H1 (cell line): ENCODE measurements at regions not wholly inside any gene's neighbourhood (a gene's known extent, or its start where the extent isn't known, plus 50 kb on each side); places are given as distances from the start of the nearest gene placed in this dataset.

Source experiments
- FOSL1 ChIP-seq: IDR thresholded peaks from 2 replicates; pipeline ENCODE4 v1.6.1; 2011; ENCODE audit warnings: mild to moderate bottlenecking, low read depth, low read length, moderate library complexity; ENCODE audit not compliant: insufficient read depth
- POU5F1 ChIP-seq: IDR thresholded peaks from 2 replicates; pipeline ENCODE4 v1.6.1; 2011; ENCODE audit warnings: low read depth, mild to moderate bottlenecking, low read length, moderate library complexity
- RNF2 ChIP-seq: fragments of 200-900, 300-1000 bp; sonication (generic); IDR thresholded peaks from 2 replicates; pipeline ENCODE4 v1.7.1; 2016; ENCODE audit warnings: borderline replicate concordance, low read depth, mild to moderate bottlenecking, antibody characterized with exemption, low read length; ENCODE audit not compliant: poor library complexity, severe bottlenecking; ENCODE audit errors: missing control alignments
- TAF7 ChIP-seq: optimal IDR thresholded peaks from 2 replicates; pipeline ENCODE3; 2011; ENCODE audit warnings: low read depth, mild to moderate bottlenecking, inconsistent platforms, low read length, moderate library complexity, borderline replicate concordance
- TF ChIP-seq, protein P1 (sequence below): fragments of 300-600 bp; sonication (generic); IDR thresholded peaks from 2 replicates; pipeline ENCODE4 v1.7.1; 2012; ENCODE audit warnings: low read length, moderate library complexity, mild to moderate bottlenecking, inconsistent platforms; ENCODE audit not compliant: insufficient replicate concordance
- TF ChIP-seq, protein P2 (sequence below): IDR thresholded peaks from 2 replicates; pipeline ENCODE4 v1.6.1; 2011; ENCODE audit warnings: low read length, improper control_type of control experiment

DNA sequence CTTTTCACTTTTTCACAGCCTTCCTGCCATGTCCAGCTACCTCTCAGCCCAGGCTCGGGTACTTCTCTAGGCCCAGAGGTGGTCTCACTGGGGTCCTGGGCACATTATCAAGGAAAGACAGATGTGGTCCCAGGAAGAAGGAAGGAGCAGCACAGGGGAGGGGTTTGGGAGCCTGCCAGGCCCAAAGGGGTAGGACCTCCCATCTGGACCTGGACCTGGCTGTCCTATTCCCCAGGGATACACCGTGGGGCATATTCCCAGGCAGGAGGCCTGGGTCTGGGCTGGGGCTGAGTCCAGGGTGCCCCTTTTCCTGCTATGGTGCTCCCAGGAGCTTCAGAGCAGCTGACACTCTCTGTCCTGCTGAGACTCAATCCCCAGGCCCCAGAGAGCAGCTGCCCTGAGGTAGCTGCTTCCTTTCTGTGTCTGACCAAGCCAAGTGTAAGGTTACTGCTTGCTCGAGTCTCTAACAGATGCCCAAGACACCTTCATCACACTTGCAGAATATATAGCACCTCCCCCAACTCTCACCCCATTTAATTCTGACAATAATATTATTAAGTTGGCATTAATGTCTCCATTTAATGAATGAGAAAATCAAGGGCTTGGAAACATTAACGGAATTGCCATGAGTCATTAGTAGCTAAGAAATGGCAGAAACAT lies 232.0 kb downstream of the BUD13 start (continued):
- TF ChIP-seq, protein P1, sequence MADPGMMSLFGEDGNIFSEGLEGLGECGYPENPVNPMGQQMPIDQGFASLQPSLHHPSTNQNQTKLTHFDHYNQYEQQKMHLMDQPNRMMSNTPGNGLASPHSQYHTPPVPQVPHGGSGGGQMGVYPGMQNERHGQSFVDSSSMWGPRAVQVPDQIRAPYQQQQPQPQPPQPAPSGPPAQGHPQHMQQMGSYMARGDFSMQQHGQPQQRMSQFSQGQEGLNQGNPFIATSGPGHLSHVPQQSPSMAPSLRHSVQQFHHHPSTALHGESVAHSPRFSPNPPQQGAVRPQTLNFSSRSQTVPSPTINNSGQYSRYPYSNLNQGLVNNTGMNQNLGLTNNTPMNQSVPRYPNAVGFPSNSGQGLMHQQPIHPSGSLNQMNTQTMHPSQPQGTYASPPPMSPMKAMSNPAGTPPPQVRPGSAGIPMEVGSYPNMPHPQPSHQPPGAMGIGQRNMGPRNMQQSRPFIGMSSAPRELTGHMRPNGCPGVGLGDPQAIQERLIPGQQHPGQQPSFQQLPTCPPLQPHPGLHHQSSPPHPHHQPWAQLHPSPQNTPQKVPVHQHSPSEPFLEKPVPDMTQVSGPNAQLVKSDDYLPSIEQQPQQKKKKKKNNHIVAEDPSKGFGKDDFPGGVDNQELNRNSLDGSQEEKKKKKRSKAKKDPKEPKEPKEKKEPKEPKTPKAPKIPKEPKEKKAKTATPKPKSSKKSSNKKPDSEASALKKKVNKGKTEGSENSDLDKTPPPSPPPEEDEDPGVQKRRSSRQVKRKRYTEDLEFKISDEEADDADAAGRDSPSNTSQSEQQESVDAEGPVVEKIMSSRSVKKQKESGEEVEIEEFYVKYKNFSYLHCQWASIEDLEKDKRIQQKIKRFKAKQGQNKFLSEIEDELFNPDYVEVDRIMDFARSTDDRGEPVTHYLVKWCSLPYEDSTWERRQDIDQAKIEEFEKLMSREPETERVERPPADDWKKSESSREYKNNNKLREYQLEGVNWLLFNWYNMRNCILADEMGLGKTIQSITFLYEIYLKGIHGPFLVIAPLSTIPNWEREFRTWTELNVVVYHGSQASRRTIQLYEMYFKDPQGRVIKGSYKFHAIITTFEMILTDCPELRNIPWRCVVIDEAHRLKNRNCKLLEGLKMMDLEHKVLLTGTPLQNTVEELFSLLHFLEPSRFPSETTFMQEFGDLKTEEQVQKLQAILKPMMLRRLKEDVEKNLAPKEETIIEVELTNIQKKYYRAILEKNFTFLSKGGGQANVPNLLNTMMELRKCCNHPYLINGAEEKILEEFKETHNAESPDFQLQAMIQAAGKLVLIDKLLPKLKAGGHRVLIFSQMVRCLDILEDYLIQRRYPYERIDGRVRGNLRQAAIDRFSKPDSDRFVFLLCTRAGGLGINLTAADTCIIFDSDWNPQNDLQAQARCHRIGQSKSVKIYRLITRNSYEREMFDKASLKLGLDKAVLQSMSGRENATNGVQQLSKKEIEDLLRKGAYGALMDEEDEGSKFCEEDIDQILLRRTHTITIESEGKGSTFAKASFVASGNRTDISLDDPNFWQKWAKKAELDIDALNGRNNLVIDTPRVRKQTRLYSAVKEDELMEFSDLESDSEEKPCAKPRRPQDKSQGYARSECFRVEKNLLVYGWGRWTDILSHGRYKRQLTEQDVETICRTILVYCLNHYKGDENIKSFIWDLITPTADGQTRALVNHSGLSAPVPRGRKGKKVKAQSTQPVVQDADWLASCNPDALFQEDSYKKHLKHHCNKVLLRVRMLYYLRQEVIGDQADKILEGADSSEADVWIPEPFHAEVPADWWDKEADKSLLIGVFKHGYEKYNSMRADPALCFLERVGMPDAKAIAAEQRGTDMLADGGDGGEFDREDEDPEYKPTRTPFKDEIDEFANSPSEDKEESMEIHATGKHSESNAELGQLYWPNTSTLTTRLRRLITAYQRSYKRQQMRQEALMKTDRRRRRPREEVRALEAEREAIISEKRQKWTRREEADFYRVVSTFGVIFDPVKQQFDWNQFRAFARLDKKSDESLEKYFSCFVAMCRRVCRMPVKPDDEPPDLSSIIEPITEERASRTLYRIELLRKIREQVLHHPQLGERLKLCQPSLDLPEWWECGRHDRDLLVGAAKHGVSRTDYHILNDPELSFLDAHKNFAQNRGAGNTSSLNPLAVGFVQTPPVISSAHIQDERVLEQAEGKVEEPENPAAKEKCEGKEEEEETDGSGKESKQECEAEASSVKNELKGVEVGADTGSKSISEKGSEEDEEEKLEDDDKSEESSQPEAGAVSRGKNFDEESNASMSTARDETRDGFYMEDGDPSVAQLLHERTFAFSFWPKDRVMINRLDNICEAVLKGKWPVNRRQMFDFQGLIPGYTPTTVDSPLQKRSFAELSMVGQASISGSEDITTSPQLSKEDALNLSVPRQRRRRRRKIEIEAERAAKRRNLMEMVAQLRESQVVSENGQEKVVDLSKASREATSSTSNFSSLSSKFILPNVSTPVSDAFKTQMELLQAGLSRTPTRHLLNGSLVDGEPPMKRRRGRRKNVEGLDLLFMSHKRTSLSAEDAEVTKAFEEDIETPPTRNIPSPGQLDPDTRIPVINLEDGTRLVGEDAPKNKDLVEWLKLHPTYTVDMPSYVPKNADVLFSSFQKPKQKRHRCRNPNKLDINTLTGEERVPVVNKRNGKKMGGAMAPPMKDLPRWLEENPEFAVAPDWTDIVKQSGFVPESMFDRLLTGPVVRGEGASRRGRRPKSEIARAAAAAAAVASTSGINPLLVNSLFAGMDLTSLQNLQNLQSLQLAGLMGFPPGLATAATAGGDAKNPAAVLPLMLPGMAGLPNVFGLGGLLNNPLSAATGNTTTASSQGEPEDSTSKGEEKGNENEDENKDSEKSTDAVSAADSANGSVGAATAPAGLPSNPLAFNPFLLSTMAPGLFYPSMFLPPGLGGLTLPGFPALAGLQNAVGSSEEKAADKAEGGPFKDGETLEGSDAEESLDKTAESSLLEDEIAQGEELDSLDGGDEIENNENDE: no peak
- TF ChIP-seq RNF2 (no peak), TAF7 (no peak), POU5F1 (no peak), FOSL1 (no peak)
- TF ChIP-seq, protein P2, sequence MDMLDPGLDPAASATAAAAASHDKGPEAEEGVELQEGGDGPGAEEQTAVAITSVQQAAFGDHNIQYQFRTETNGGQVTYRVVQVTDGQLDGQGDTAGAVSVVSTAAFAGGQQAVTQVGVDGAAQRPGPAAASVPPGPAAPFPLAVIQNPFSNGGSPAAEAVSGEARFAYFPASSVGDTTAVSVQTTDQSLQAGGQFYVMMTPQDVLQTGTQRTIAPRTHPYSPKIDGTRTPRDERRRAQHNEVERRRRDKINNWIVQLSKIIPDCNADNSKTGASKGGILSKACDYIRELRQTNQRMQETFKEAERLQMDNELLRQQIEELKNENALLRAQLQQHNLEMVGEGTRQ: no peak
